H9 (cell line): ENCODE measurements at regions not wholly inside any gene's neighbourhood (a gene's known extent, or its start where the extent isn't known, plus 50 kb on each side); places are given as distances from the start of the nearest gene placed in this dataset.
A peak's percentile ranks its signal among the peaks of the same experiment; 100 is the strongest.

Experiments
- DNase-seq: peaks from one replicate; pipeline ENCODE4 v3.0.0-alpha.2; 2017
- H2AFZ ChIP-seq: one replicate; pipeline ENCODE4 v1.6.1; 2013; ENCODE audit warnings: mild to moderate bottlenecking, low read length, control low read depth, moderate library complexity
- H2AK5ac ChIP-seq: 2 replicates; pipeline ENCODE4 v1.6.1; 2013; ENCODE audit warnings: low read length, control low read depth, mixed read lengths; ENCODE audit not compliant: insufficient read length
- H2BK120ac ChIP-seq: one replicate; pipeline ENCODE4 v1.6.1; 2013; ENCODE audit warnings: low read depth, mild to moderate bottlenecking, low read length, control low read depth, inconsistent platforms; ENCODE audit not compliant: poor library complexity, severe bottlenecking
- H2BK12ac ChIP-seq: 2 replicates; pipeline ENCODE4 v1.6.1; 2013; ENCODE audit warnings: low read length, control low read depth, mixed read lengths, low read depth; ENCODE audit not compliant: insufficient read length
- H2BK15ac ChIP-seq: 2 replicates; pipeline ENCODE4 v1.6.1; 2013; ENCODE audit warnings: low read depth, low read length, control low read depth
- H2BK20ac ChIP-seq: one replicate; pipeline ENCODE4 v1.6.1; 2013; ENCODE audit warnings: low read depth, mild to moderate bottlenecking, low read length, control low read depth, inconsistent platforms; ENCODE audit not compliant: poor library complexity, severe bottlenecking
- H2BK5ac ChIP-seq: 2 replicates; pipeline ENCODE4 v1.6.1; 2013; ENCODE audit warnings: low read length, control low read depth, mixed read lengths; ENCODE audit not compliant: insufficient read length
- H3K14ac ChIP-seq: 2 replicates; pipeline ENCODE4 v1.6.1; 2013; ENCODE audit warnings: low read length, control low read depth; ENCODE audit not compliant: insufficient read depth
- H3K18ac ChIP-seq: 2 replicates; pipeline ENCODE4 v1.6.1; 2013; ENCODE audit warnings: low read depth, mild to moderate bottlenecking, mixed read lengths, low read length, control low read depth; ENCODE audit not compliant: insufficient read length
- H3K23ac ChIP-seq: 2 replicates; pipeline ENCODE4 v1.6.1; 2013; ENCODE audit warnings: low read length, control low read depth, mixed read lengths, low read depth; ENCODE audit not compliant: insufficient read length
- H3K23me2 ChIP-seq: 2 replicates; pipeline ENCODE4 v1.6.1; 2013; ENCODE audit warnings: low read depth, mild to moderate bottlenecking, mixed read lengths, low read length, control low read depth; ENCODE audit not compliant: insufficient read length, poor library complexity, severe bottlenecking
- H3K27ac ChIP-seq: 2 replicates; pipeline ENCODE4 v1.5.1; 2013; ENCODE audit warnings: low read length, control low read depth, mixed read lengths, low read depth; ENCODE audit not compliant: insufficient read length
- H3K27me3 ChIP-seq: 2 replicates; pipeline ENCODE4 v1.6.1; 2013; ENCODE audit warnings: low read length, control low read depth, inconsistent platforms; ENCODE audit not compliant: insufficient read depth
- H3K4ac ChIP-seq: 2 replicates; pipeline ENCODE4 v1.6.1; 2013; ENCODE audit warnings: low read depth, mild to moderate bottlenecking, control low read depth, inconsistent platforms, low read length, moderate library complexity
- H3K4me1 ChIP-seq: 2 replicates; pipeline ENCODE4 v1.6.1; 2013; ENCODE audit warnings: low read length, control low read depth, inconsistent platforms; ENCODE audit not compliant: insufficient read depth
- H3K4me2 ChIP-seq: 2 replicates; pipeline ENCODE4 v1.6.1; 2013; ENCODE audit warnings: low read length, control low read depth, mixed read lengths; ENCODE audit not compliant: insufficient read length, insufficient read depth
- H3K56ac ChIP-seq: 2 replicates; pipeline ENCODE4 v1.6.1; 2013; ENCODE audit warnings: low read depth, mild to moderate bottlenecking, mixed read lengths, low read length, control low read depth; ENCODE audit not compliant: insufficient read length
- H3K79me1 ChIP-seq: 2 replicates; pipeline ENCODE4 v1.6.1; 2013; ENCODE audit warnings: low read depth, mild to moderate bottlenecking, moderate library complexity, low read length, control low read depth, inconsistent platforms; ENCODE audit not compliant: insufficient read depth, poor library complexity, severe bottlenecking
- H3K79me2 ChIP-seq: 2 replicates; pipeline ENCODE4 v1.6.1; 2013; ENCODE audit warnings: low read length, control low read depth, inconsistent platforms; ENCODE audit not compliant: insufficient read depth
- H3K9ac ChIP-seq: 2 replicates; pipeline ENCODE4 v1.6.1; 2013; ENCODE audit warnings: low read length, control low read depth, mixed read lengths; ENCODE audit not compliant: insufficient read length; ENCODE audit errors: extremely low read depth
- H3K9me3 ChIP-seq: one replicate; pipeline ENCODE4 v1.6.1; 2013; ENCODE audit warnings: low read depth, low read length, inconsistent platforms; ENCODE audit not compliant: control insufficient read depth
- H3T11ph ChIP-seq: one replicate; pipeline ENCODE4 v1.6.1; 2013; ENCODE audit warnings: mild to moderate bottlenecking, low read length, control low read depth, inconsistent platforms
- H4K20me1 ChIP-seq: one replicate; pipeline ENCODE4 v1.6.1; 2013; ENCODE audit not compliant: control insufficient read depth, insufficient read length, insufficient read depth
- H4K5ac ChIP-seq: 2 replicates; pipeline ENCODE4 v1.6.1; 2013; ENCODE audit warnings: low read depth, mild to moderate bottlenecking, mixed read lengths, low read length, control low read depth; ENCODE audit not compliant: insufficient read length
- H4K8ac ChIP-seq: replicated peaks from 2 replicates; pipeline ENCODE4 v1.6.1; 2013; ENCODE audit warnings: low read length, control low read depth, mixed read lengths, low read depth; ENCODE audit not compliant: insufficient read length
- H4K91ac ChIP-seq: 2 replicates; pipeline ENCODE4 v1.6.1; 2013; ENCODE audit warnings: low read depth, mild to moderate bottlenecking, moderate library complexity, mixed read lengths, low read length, control low read depth; ENCODE audit not compliant: insufficient read length
- H3K27ac Mint-ChIP-seq, 3 experiments: 2 replicates in 2 of 3; 3 replicates in 1 of 3; pipeline ENCODE4 v1.8.0; 2020 to 2021; ENCODE audit warnings: mixed read lengths in 3 of 3, mild to moderate bottlenecking in 1 of 3, moderate library complexity in 1 of 3
- H3K27me3 Mint-ChIP-seq: 2 replicates; pipeline ENCODE4 v1.8.0; 2021; ENCODE audit warnings: low read depth, mild to moderate bottlenecking, moderate library complexity, mixed read lengths
- H3K36me3 Mint-ChIP-seq, 3 experiments: 2 replicates in 2 of 3; 3 replicates in 1 of 3; pipeline ENCODE4 v1.8.0; 2020 to 2021; ENCODE audit warnings: low read depth in 3 of 3, mixed read lengths in 3 of 3; ENCODE audit not compliant: insufficient read depth in 1 of 3
- H3K4me1 Mint-ChIP-seq, 2 experiments: 2 replicates each; pipeline ENCODE4 v1.8.0; 2020; ENCODE audit warnings: mixed read lengths in 2 of 2
- H3K4me3 Mint-ChIP-seq, 2 experiments: 2 replicates in 1 of 2; 3 replicates in 1 of 2; pipeline ENCODE4 v1.8.0; 2020 to 2021; ENCODE audit warnings: mild to moderate bottlenecking in 2 of 2, mixed read lengths in 2 of 2, moderate library complexity in 1 of 2
- H3K9me3 Mint-ChIP-seq, 2 experiments: 2 replicates in 1 of 2; 3 replicates in 1 of 2; pipeline ENCODE4 v1.8.0; 2020; ENCODE audit warnings: mild to moderate bottlenecking in 2 of 2, mixed read lengths in 2 of 2, moderate library complexity in 1 of 2
- WGBS: extraction: QIAGEN DNeasy Blood & Tissue Kit; methylation state at CpG from one replicate; pipeline ENCODE4 v1.1.7; 2013; ENCODE audit warnings: missing lambda C conversion rate, low lambda C conversion rate, mixed read lengths; ENCODE audit not compliant: insufficient read length; ENCODE audit errors: extremely low coverage; 5-methylcytosine and 5-hydroxymethylcytosine counted together
- TF ChIP-seq, protein P1 (sequence below): fragments of 200-600 bp; sonication (generic); conservative IDR thresholded peaks from 3 replicates; pipeline ENCODE4 v1.8.0; 2021; ENCODE audit warnings: antibody characterized with exemption, mild to moderate bottlenecking

DNA sequence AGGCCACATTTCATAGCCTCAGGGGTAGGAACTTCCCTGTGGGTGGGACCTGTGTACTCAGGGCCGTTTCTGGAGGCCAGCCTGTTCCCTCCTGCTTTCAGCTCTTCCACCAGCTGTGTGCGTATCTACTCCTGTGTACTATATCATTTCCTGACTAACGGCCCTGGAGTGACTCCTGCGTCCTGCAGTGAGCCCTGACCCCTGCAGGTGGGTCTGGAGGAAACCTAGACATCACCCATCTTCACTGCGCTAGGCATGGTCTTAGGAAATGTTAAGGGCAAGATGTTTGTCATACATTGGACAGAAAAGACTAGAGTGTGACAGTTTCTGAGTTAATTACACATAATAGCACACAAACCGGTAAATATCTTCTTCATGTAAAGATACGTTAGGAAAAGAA, 297.3 kb downstream of the GABRB3 start:
- Histone ChIP-seq H4K5ac (no peak overlapping the region), H2BK120ac (no peak overlapping the region), H3K14ac (no peak overlapping the region), H3K56ac (no peak overlapping the region), H2AK5ac (no peak overlapping the region), H4K8ac (no peak overlapping the region), H4K91ac (no peak overlapping the region), H3K79me2 (no peaks in the 10 kb centered on the region), H3K79me1 (no peaks in the 10 kb centered on the region), H3K9ac (no peak overlapping the region), H2BK20ac (no peak overlapping the region), H3K4me2 (no peak overlapping the region), H2BK5ac (no peak overlapping the region), H3K4ac (no peak overlapping the region), H3K27ac (no peak overlapping the region), H3K9me3 (peaks cover 8% of the 10 kb centered on the region), H2AFZ (no peak overlapping the region), H3K27me3 (no peaks in the 10 kb centered on the region), H4K20me1 (no peaks in the 10 kb centered on the region), H2BK15ac (no peak overlapping the region), H3K23me2 (no peaks in the 10 kb centered on the region), H3K4me1 (0 out of 2 replicates have a peak, but pooled peaks cover 2% of the 10 kb centered on the region), H3T11ph (no peak overlapping the region), H3K18ac (no peak overlapping the region), H2BK12ac (no peak overlapping the region), H3K23ac (no peak overlapping the region)
- DNase-seq: no peak
- TF ChIP-seq, protein P1, sequence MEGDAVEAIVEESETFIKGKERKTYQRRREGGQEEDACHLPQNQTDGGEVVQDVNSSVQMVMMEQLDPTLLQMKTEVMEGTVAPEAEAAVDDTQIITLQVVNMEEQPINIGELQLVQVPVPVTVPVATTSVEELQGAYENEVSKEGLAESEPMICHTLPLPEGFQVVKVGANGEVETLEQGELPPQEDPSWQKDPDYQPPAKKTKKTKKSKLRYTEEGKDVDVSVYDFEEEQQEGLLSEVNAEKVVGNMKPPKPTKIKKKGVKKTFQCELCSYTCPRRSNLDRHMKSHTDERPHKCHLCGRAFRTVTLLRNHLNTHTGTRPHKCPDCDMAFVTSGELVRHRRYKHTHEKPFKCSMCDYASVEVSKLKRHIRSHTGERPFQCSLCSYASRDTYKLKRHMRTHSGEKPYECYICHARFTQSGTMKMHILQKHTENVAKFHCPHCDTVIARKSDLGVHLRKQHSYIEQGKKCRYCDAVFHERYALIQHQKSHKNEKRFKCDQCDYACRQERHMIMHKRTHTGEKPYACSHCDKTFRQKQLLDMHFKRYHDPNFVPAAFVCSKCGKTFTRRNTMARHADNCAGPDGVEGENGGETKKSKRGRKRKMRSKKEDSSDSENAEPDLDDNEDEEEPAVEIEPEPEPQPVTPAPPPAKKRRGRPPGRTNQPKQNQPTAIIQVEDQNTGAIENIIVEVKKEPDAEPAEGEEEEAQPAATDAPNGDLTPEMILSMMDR: peak; percentile 36; the same call in 2 of the 3 replicates
- no peak overlapping the region for H3K27ac Mint-ChIP-seq
- peaks cover 10 to 17% of the 10 kb centered on the region in 2 experiments; a peak in 4 of 5 replicates for H3K9me3 Mint-ChIP-seq
- H3K4me1 Mint-ChIP-seq: peaks cover 14 to 18% of the 10 kb centered on the region in 2 experiments
- no CpG with 5 or more reads among the region's 7 CpGs for WGBS
- no peak overlapping the region for H3K4me3 Mint-ChIP-seq
- no peaks in the 10 kb centered on the region for H3K27me3 Mint-ChIP-seq
- H3K36me3 Mint-ChIP-seq: peaks cover 5 to 11% (median 10%) of the 10 kb centered on the region in 3 experiments
